ENCODE measurements at regions not wholly inside any gene's neighbourhood (a gene's known extent, or its start where the extent isn't known, plus 50 kb on each side); places are given as distances from the start of the nearest gene placed in this dataset.
"Not testable (repeated sequence)": the region's sequence is repeated elsewhere in the genome, so short reads cannot be mapped to it uniquely, and the experiment has no call there.

GRCh38 chr1:194442901-194443575 is 1256.6 kb upstream of the B3GALT2 start:
- TF ChIP-seq, protein P1, sequence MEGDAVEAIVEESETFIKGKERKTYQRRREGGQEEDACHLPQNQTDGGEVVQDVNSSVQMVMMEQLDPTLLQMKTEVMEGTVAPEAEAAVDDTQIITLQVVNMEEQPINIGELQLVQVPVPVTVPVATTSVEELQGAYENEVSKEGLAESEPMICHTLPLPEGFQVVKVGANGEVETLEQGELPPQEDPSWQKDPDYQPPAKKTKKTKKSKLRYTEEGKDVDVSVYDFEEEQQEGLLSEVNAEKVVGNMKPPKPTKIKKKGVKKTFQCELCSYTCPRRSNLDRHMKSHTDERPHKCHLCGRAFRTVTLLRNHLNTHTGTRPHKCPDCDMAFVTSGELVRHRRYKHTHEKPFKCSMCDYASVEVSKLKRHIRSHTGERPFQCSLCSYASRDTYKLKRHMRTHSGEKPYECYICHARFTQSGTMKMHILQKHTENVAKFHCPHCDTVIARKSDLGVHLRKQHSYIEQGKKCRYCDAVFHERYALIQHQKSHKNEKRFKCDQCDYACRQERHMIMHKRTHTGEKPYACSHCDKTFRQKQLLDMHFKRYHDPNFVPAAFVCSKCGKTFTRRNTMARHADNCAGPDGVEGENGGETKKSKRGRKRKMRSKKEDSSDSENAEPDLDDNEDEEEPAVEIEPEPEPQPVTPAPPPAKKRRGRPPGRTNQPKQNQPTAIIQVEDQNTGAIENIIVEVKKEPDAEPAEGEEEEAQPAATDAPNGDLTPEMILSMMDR (conservative IDR thresholded peaks at IDR 0.05; ENCODE audit: control insufficient read depth, insufficient read depth, low read depth, low read length), result no peak
- no peak overlapping the region for H3K4me3 ChIP-seq (ENCODE audit: control insufficient read depth, low read depth, low read length)
- no peak for DNase-seq (ENCODE audit: low read depth)

- no peak overlapping the region for H3K4me3 ChIP-seq (ENCODE audit: control insufficient read depth, low read depth, low read length)
- TF ChIP-seq, protein P1 (conservative IDR thresholded peaks at IDR 0.05; ENCODE audit: control insufficient read depth, insufficient read depth, low read depth, low read length), result no peak
- DNase-seq (ENCODE audit: low read depth), result no peak
Measured at GRCh38 chr1:194437135-194437534, 1250.7 kb upstream of the B3GALT2 start.

DNA sequence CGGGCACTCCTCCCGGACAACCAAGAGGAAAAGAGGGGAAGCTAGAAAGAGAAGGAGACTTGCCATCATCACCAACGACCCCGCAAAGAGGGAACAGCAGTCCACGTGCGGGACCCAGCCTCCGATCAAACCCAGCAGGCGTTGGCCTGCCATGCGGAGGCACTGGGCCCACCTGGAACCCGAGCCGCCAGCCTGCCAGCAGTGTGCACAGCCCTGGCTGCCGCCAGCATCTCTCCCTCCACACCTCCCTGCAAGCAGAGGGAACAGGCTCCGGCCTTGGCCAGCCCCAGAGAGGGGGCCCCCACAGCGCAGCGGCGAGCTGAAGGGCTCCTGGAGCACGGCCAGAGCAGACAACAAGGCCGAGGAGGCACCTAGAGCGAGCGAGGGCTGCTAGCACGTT is 1244.7 kb upstream of the B3GALT2 start:
- H3K4me3 ChIP-seq (ENCODE audit: control insufficient read depth, low read depth, low read length), result no peak overlapping the region
- no peak for DNase-seq (ENCODE audit: low read depth)
- TF ChIP-seq, protein P1 (conservative IDR thresholded peaks at IDR 0.05; ENCODE audit: control insufficient read depth, insufficient read depth, low read depth, low read length), result no peak

DNA sequence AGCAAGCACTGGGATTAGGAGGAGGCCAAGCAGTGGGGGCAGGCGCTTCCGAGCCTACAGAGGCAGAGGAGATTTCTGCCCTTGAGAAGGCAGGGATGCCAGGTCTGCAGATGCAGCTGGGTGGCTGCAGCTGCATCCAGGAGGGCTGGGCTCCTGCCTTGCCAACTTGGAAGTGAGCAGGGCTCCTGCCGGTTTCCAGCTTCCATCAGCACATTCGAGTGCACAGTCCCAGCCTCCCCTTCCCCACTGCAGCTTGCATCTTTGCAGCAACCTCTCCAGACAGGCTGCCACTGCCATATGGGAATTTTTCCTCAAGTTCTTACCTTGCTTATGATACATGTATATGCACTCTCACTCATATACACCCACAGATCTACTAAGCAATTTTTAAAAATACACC is 1234.3 kb upstream of the B3GALT2 start:
- H3K4me3 ChIP-seq (ENCODE audit: control insufficient read depth, low read depth, low read length), result no peak overlapping the region
- DNase-seq (ENCODE audit: low read depth), result no peak
- TF ChIP-seq, protein P1 (conservative IDR thresholded peaks at IDR 0.05; ENCODE audit: control insufficient read depth, insufficient read depth, low read depth, low read length), result no peak

GRCh38 chr1:194419721-194420120 is 1233.3 kb upstream of the B3GALT2 start:
- DNase-seq (ENCODE audit: low read depth), result no peak

GRCh38 chr1:194410756-194411155 is 1224.3 kb upstream of the B3GALT2 start:
- no peak overlapping the region for H3K4me3 ChIP-seq (ENCODE audit: control insufficient read depth, low read depth, low read length)
- TF ChIP-seq, protein P1 (conservative IDR thresholded peaks at IDR 0.05; ENCODE audit: control insufficient read depth, insufficient read depth, low read depth, low read length), result no peak
- DNase-seq (ENCODE audit: low read depth), result no peak

More at GRCh38 chr1:194419721-194420120, 1233.3 kb upstream of the B3GALT2 start:
- H3K4me3 ChIP-seq (ENCODE audit: control insufficient read depth, low read depth, low read length), result no peak overlapping the region
- TF ChIP-seq, protein P1 (conservative IDR thresholded peaks at IDR 0.05; ENCODE audit: control insufficient read depth, insufficient read depth, low read depth, low read length), result no peak

- not testable (repeated sequence) for DNase-seq (ENCODE audit: low read depth); H3K4me3 ChIP-seq (ENCODE audit: control insufficient read depth, low read depth, low read length)
Measured at GRCh38 chr1:194407238-194407637, 1220.8 kb upstream of the B3GALT2 start.
